Mammary epithelial cell (primary cell): ENCODE measurements at regions not wholly inside any gene's neighbourhood (a gene's known extent, or its start where the extent isn't known, plus 50 kb on each side); places are given as distances from the start of the nearest gene placed in this dataset.

ENCODE experiments used
- EZH2 ChIP-seq: IDR thresholded peaks from 2 replicates; pipeline ENCODE4 v1.6.1; 2012; ENCODE audit warnings: low read length, inconsistent platforms, borderline replicate concordance
- TF ChIP-seq, protein P1 (sequence below), 2 donors: IDR thresholded peaks in 1 of 2; conservative IDR thresholded peaks in 1 of 2; 2 replicates each; pipeline ENCODE4 v1.5.1; 2011 to 2012; ENCODE audit warnings: inconsistent platforms in 2 of 2, low read length in 2 of 2, mild to moderate bottlenecking in 2 of 2, control low read depth in 1 of 2, low read depth in 1 of 2; ENCODE audit not compliant: insufficient read depth in 1 of 2; ENCODE audit errors: extremely low read depth in 1 of 2

DNA sequence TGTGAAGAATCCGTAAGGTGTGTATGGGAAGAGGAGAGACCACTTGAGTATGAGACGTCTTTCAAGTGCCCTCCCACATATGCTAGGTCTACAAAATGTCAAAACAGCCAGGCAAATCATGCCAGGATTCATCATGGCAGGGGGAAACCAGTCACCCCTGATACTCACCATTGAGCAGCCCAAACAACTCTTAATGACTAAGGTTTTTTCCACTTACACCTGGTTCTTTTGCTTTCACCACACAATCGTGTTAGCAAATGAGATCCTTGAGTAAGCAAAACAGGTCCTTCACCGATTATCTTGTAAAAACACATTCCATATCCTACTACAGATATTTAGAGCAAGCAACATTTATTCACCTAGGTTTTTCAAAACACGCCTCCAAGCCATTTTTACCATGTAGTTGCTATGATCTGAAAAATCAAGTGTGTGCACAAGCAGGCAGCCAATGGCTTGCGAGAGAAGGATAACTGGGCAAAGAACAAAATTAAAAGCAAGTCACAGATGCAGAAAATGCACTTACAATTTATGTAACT lies 177.5 kb upstream of the LPP start:
- TF ChIP-seq, protein P1, sequence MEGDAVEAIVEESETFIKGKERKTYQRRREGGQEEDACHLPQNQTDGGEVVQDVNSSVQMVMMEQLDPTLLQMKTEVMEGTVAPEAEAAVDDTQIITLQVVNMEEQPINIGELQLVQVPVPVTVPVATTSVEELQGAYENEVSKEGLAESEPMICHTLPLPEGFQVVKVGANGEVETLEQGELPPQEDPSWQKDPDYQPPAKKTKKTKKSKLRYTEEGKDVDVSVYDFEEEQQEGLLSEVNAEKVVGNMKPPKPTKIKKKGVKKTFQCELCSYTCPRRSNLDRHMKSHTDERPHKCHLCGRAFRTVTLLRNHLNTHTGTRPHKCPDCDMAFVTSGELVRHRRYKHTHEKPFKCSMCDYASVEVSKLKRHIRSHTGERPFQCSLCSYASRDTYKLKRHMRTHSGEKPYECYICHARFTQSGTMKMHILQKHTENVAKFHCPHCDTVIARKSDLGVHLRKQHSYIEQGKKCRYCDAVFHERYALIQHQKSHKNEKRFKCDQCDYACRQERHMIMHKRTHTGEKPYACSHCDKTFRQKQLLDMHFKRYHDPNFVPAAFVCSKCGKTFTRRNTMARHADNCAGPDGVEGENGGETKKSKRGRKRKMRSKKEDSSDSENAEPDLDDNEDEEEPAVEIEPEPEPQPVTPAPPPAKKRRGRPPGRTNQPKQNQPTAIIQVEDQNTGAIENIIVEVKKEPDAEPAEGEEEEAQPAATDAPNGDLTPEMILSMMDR (conservative IDR thresholded peaks at IDR 0.05 in 1 of 2, IDR thresholded peaks at IDR 0.05 in 1 of 2; ENCODE audit: extremely low read depth in 1 of 2, insufficient read depth in 1 of 2, low read depth in 1 of 2, low read length in 2 of 2) = no peak
- no peak for TF ChIP-seq EZH2
